SHP77 treated with DMSO at 0.1 percent for 48 hours (cell line): ENCODE measurements at regions not wholly inside any gene's neighbourhood (a gene's known extent, or its start where the extent isn't known, plus 50 kb on each side); places are given as distances from the start of the nearest gene placed in this dataset.

ENCODE experiments used
- DNase-seq: peaks from one replicate; lab custom pipeline; 2025; lab: John Stamatoyannopoulos, UW

DNA sequence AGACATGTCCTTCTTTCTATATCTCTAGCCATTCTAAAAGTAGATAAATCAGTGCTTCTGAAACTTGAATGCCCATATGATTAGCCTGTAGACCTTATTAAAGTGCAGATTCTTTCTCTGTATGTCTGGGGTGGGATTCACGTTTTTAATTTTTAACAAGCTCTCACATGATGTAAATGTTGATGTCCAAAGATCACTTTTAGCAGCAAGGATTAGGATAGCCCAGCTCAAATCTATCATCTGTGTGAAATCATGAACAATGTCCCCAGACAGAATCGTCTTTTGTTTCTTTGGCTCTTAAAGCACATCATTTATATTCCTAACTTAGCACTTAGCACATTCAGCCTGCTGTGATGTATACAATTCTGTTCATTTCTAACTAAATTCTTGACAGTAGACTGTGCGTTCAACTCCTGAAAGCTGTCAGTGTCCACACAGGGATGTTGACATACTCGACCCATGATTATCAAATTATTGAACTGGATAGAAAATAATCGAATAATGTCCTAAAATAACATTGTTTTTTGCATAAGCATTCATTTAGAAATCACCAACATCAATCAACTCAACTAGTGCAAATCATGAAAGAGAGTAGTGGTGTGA lies 102.1 kb upstream of the MLIP start:
- no peak for DNase-seq

DNA sequence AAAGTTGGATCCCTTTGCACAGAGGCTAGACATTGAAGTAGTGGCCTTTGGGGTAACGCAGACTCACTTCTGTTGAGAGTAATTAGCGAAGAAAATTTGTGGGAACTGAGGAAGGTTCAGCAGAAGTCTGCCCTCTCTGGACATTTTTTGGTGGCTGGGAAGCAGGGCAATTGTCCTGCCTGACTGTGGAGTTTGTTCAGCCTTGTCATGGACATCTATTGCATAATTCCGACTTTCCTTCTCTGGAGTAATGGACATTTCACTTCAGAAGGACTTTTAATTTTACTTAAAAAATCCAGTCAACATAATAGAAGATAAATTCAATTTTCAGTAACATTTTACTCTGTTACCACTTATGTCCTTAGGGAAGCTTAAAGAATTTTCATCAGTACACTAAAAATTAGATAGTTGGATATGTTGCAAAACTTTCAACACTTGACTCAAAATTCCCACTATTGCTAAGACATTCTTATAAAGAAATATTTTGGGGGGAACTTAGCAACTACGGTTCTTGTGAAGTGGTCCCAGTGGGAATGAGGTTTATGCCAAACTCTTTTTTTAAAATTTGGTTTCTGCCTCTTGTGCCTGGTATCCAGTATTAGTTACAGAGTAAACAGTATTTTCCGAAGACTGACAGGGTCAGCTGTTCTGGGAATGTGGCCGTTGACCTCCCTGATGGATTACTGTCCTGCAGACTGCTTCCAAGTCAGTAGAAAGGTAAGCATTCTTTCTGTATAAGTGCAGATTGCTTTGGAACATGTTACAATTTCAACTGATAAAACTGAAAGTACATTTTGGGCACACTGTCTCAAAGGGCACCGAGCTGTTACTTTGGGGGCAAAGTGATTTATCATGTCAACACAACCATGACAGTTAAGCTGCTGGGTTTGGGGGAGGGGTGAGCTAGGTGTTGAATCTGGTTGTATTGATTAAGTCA lies 100.6 kb upstream of the MLIP start:
- no peak for DNase-seq

DNA sequence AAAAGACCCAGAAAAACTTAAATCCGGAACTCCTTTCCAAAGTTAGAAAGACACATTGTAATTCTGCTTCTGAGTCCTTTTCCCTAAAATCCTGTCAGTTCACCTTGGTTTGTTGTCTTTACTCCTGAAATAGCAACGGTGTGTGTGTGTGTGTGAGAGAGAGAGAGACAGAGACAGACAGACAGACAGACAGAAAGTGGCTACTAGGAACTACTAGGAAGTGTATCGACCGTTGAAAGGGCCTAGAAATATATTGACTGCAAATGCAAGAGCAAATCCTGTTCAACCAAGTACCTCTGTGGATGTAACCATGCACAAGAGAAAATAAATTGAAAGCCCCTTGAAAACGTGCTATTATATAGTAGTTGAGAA lies 100.0 kb upstream of the MLIP start:
- DNase-seq, result no peak

DNA sequence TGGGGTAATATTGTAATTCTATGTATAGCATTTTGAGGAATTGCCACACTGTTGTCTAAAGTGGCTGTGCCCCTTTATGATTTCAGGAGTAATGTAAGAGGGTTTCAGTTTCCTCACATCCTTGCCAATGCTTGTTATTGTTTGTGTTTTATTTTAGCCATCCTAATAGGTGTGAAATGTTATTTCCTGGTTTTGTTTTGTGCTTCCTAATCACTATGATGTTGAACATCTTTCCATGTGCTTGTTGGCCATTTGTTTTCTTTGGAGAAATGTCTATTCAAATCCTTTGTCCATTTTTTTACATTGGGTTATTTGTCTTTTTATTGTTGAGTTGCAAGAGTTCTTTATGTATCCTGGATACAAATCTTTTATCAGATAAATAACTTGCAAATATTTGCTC lies 97.3 kb upstream of the MLIP start:
- no peak for DNase-seq

DNA sequence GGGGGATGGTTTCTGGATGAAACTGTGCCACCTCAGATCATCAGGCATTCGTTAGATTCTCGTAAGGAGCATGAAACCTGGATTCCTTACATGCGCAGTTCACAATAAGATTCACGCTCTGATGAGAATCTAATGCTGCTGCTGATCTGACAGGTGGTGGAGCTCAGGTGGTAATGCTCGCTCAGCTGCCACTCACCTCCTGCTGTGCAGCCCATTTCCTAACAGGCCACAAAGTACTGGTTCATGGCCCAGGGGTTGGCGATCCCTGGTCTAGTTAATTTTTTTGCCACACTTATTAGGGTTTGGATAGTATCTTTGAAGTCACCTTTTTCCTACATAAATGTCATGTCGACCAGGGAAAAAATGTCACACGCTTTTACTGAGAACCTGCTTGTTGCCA lies 96.8 kb upstream of the MLIP start:
- no peak for DNase-seq

DNA sequence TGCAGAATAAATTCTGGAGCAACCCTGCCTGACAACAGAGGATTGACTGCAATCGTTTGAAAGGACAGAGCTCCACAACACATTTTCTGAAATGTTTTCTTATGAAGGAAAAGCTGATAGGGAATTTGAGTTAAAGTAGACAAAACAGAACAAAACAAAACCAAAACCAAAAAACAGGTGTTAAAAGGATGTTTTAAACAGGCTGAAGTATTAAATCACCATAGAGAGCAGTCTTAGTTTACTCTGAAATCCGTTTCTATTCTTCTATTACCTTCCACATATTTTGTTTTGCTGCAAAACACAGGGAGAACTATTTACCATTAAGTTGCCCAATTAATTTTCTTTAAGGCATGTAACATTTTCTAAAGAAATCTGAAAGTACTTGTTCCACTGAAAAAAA lies 93.4 kb upstream of the MLIP start:
- no peak for DNase-seq

DNA sequence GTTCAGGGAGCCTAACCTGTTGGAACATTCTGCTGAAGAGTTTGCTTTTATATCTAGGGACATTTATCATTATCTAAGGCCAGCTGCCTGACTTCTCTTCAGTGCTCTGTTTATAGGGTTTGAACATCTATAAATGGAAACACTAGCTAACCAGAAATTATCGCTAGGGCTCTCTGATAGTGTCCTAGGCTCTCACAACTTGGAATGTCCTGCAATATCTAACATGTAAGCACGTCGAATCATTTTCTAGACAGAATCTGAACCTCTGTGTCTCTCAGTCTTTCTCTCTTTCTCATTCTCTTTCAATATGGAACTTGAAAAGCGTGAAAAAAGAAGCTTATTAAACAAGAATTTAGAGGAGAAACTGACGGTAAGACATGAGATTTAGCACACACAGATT lies 92.5 kb upstream of the MLIP start:
- DNase-seq, result no peak

DNA sequence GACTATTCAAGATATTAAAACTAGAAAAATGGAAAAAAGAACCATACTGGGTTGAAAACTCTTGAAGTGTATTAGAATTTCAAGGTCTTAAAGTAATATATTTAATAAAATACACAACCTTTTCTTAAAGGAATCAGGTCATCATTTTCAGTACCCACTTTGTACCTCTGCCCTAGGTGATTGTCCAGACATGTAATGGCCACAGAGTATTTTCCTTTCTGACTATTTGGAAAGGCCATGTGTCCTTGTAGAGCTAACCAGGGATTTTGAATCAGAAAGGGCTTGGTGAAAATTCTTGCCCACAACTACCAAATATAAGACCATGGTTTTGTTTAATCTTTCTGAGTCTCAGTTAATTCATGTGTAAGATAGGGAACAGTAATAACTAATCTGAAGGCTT lies 91.4 kb upstream of the MLIP start:
- no peak for DNase-seq

DNA sequence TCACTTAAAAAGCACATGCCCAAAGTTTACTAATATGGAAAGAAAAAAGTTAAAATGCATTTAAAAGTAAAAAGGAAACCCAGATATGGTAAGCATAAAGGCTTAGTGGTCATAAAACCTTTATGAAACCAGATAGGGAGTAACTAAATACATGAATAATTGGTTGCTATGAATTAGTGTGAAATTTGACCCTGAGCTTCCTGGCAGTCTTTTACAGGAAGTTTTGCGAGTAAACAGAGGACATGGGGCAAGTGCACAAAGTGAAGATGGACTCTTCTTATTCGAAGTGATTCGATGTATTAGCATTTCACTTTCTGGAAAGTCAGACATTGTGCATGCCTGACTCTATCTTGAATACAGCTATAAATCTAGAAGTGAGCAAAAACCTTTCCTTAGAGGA lies 90.9 kb upstream of the MLIP start:
- no peak for DNase-seq

DNA sequence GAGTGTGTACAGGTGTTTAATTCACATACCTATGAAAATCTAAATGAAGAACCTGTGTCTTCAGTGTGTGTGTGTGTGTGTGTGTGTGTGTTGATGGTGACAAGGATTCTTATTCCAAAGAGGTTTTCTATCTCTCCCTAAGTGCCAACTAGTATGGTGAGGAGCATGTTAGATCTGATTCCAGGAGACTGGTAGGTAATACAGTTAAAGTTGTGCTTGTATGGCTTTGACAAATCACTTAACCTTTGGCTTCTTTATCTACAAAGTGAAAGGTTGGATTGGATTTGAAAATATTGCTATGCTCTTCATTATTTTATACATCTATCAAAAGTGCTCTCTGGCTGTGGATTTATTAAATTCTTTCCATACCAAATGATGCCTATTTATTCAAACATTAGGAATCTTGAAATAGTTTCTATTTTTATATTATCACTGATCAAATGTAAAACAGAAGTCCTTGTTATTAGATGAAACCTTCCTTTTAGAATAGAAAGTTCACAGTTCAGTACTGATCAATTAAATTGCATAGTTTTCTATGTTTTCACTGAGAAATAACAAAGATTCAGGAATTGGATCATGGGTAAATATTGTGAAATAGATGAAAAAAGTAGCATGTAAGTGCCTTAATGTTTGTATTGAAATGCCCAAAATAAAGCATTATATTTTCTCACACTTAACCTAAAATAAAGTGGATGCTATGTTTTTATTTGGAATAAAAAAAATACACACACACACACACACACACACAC lies 84.4 kb upstream of the MLIP start:
- DNase-seq, result no peak

DNA sequence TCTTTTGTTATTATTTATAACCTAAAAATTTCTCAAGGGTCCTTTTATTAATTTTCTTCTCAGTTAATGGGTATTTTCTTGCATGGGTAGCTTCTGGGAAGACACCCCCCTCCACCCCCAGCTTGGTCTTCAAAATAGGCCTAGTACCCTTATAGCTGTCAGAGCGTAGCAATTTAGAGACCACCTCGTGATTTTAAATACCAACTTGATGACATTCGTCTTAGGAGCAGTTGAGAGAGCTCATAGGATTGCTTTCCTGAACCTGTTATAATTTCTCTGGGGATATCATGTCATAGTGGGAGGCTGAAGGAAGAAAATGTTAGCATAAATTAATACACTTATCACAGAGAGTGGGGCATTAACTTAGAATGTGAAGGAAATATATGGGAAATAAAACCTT lies 83.1 kb upstream of the MLIP start:
- no peak for DNase-seq

DNA sequence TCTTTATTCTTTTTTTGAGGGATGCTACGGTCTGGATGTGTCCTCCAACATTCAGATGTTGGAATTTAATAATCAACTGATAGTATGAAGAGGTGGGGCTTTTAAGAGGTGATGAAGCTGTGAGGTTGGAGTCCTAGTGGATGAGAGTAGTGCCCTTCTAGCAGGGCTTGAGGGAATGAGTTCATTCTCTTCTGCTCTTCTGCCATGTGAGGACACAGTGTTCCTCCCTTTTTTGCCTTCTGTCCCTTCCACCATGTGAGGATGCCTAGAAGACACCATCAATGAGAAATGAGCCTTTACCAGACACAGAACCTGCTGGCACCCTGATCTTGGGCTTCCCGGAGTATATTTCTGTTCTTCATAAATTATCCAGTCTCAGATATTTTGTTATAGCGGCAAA lies 82.1 kb upstream of the MLIP start:
- no peak for DNase-seq

DNA sequence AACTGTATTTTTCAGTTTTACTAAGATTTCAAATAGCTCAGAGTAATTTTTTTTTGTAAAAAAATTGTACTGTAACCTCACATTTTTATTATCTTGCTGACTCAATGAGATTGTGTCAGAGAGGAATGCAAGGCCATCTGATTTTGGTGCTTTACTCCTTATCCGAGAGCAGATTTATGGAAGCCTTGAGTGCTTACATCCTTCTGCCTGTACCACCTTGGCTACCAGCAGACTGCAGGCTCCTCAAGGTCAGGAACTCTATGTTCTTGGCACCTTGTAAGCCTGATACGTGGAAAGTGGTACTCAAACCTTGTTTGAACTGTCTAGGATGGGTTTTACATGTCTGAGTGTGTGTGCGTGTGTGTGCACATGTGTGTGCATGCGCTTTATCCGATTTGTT lies 80.1 kb upstream of the MLIP start:
- DNase-seq, result no peak

DNA sequence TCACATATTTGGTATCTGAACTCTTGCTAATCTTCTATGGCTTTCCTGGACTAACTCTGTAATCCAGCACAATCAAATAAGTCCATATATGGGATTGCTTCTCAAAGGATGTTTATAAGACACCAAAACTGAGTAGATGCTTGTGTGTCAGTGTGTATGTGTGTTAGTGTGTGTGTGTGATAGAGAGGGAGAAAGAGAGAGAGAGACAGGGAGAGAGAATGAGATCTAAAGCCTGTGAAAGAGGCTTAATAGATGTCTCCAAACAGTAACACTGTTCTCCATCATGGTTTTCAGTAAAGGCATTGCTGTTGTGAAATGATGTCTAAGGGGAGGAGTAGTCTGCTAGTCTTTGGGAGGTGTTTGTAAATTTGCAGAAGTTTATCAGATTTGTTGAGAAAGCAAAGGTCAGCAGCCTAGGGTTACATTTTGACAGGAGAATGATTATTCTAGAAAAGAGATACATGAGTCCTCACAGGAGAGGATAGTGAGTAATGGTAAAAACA lies 73.9 kb upstream of the MLIP start:
- no peak for DNase-seq

DNA sequence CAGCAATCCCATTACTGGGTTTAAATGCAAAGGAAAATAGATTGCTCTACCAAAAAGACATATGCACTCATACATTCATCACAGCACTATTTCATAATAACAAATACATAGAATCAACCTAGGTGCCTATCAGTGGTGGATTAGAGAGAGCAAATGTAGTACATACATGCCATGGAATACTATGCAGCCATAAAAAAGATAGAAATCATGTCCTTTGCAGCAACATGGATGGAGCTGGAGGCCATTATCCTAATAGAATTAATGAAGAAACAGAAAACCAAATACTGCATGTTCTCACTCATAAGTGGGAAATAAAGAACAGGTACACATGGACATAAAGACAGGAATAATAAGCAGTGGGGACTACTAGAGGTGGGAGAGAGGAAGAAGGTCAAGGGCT lies 70.7 kb upstream of the MLIP start:
- DNase-seq, result no peak

DNA sequence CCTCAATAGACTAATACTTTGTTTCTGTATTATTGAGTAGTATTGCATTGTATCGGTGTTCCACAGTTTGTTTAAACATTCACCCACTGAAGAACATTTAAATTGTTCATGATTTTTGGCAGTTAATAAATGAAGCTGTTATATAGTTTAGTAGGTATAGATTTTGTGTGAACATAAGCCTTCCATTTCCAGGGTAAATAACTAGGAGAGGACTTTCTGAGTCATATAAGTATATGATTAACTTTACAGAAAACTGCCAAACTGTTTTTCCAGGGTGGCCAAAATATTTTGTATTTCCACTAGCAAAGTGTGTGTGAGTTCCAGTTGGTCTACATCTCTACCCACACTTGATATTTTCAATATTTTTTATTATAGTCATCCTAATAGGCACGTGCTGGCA lies 70.0 kb upstream of the MLIP start:
- no peak for DNase-seq

DNA sequence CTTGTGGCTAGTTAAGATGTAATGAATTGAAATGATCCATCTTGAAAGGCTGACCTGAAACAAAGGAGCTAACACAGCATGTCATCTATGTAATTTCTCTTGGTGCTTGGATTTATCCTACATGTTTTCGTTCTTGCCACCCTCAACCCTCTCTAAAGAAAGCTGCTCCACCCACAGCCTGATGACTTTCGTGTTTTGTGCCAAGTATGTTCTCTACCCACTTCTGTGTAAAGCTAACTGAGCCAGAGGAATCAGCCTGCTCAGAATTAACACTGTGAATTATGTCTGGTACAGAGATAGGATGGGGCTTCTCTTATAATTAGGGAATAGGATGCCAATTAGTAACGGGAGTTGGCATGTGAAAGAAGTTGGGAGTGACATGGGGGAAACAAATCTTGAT lies 67.9 kb upstream of the MLIP start:
- no peak for DNase-seq

DNA sequence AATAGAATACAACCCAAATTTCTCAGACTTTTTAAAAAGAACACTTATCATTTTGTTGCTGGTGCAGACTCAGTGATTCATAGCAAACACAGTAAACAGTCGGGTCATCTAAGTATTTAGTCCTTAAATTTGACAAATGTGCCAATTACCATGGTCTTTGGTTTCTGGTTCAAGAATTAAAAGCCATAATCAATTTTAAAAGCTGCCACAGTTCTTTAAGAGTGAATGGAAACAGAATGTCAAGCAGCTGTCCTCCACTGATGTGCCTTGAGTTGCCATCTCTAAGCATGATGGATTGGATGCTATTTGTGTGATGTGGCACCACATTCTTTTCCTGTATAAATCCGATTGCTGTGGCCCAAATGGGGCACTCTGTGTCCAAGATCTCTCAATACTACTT lies 67.2 kb upstream of the MLIP start:
- no peak for DNase-seq

DNA sequence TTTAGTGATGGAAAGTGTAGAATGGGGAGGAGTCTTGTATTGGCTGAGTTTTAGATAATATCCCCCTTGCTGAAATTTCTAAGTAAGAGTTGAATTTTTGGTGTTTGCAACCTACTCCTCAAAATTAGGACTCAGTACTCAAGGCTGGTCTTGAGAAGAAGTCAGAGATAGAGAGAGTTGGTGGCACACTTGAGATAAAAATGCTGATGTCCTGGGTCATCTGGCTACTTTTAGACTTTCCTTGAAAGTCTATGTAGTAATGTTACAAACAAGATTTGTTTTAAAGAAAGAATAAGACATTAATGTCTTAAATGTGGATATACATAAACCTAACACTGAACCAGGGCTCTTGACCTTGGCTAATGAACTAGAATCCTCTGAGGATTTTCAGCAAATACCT lies 62.5 kb upstream of the MLIP start:
- DNase-seq, result no peak

DNA sequence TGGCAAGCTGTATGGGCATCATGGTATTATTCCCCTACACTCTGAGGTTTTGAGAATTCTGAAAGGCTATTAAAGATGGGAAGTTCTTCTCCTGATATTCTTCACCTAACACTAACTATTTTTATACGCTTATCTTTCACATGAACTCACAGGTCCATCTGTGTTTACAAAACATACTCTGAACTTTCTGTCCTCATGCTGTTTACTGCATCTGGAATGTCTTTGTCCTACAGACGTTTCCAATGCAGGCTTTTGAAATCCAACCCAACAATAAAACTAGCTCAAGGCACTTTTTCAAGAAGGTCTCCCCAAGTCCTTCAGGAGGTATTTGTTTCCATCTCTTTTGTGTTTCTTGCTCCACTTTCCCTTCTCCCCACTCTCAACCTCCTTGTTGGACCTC lies 60.5 kb upstream of the MLIP start:
- no peak for DNase-seq

DNA sequence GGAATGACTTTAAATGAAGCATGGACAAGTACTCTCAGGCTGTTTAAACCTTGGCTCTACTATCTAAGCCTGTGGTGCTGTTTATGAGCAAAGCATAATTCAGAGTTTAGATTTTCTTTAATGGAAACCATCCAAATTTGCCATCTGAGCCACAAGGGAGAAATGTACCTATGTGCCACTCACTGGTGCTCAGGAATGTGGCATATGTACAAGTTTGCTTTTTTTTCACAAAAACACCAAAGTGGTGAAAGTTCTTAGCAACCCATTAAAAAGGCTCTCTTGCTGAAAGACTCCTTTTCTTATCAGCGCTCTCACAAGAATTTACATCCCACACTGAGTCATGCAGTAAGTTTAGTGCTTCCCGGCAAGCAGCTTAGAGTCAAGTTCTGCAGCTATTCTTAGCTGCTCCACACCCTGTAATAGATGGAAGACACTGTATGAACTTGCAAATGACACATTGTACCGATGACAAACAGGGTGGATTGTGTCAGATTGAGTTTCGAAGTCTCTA lies 57.3 kb upstream of the MLIP start:
- DNase-seq, result no peak

DNA sequence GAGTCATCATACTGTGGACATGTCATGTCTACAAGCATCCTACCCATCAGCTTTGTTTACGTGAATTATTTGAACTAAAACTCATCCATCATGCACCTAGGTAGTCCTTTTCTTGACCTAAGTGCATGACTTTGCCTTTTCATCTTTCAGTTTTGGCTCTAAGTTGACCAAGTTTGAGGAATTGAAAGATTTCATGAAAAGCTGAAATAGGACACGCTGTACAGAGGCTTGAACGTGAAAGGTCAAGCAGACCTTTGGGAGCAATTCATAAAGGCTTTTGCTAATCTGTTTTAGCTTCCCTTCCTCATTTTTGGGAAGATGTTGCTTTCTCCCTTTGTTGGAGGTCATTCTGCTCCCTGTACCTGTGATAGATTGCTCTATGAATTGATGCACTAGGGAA lies 55.1 kb upstream of the MLIP start:
- no peak for DNase-seq

DNA sequence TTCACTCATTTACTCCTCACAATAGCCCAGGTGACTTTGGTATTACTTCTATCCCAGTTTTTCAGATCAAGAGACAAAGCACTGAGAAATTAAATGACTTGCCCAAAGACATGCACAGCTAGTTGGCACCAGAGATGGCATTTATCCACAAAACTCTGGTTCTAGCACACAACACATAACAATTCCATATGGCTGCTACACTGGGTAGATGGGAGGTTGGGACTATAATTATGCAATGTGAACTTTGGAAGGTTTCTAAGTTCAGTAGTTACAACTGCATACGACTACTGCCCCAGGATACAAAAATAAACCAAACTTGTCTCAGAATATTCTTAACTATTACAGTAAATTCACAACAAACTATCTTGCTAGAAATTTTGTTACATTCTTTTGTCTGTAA lies 54.2 kb upstream of the MLIP start:
- no peak for DNase-seq
